K562 (cell line): ENCODE measurements at regions not wholly inside any gene's neighbourhood (a gene's known extent, or its start where the extent isn't known, plus 50 kb on each side); places are given as distances from the start of the nearest gene placed in this dataset.

Source experiments
- CTCF ChIP-seq, 3 experiments: IDR thresholded peaks in 2 of 3; conservative IDR thresholded peaks in 1 of 3; 2 replicates each; pipeline ENCODE4 v1.5.1; 2011 to 2012; ENCODE audit warnings: low read length in 3 of 3, mild to moderate bottlenecking in 3 of 3, control low read depth in 2 of 3, improper control_type of control experiment in 1 of 3, inconsistent platforms in 1 of 3, low read depth in 1 of 3, mixed read lengths in 1 of 3, moderate library complexity in 1 of 3; ENCODE audit not compliant: insufficient read depth in 2 of 3
- GABPA ChIP-seq: fragments of 200-800 bp; sonication (Bioruptor generic); conservative IDR thresholded peaks from 2 replicates; pipeline ENCODE4 v1.6.1; 2016; ENCODE audit warnings: low read depth, missing genetic modification characterization, missing compliant biosample characterization
- HCFC1 ChIP-seq: IDR thresholded peaks from 2 replicates; pipeline ENCODE4 v1.6.1; 2012; ENCODE audit warnings: low read depth, low read length, improper control_type of control experiment
- POLR2A ChIP-seq: fragments of 450-650 bp; conservative IDR thresholded peaks from 2 replicates; pipeline ENCODE4 v1.6.1; 2016
- TOE1 ChIP-seq, 2 experiments: fragments of 450-650 bp in 1 of 2; sonication (generic) in 1 of 2; formaldehyde crosslinking in 1 of 2; IDR thresholded peaks; 2 replicates each; pipeline versions ENCODE4 v1.7.1 to v1.8.0; 2016 to 2022; ENCODE audit warnings: borderline replicate concordance in 2 of 2, mild to moderate bottlenecking in 2 of 2, antibody characterized with exemption in 1 of 2, inconsistent platforms in 1 of 2, low read depth in 1 of 2, missing genetic modification reagents in 1 of 2, moderate library complexity in 1 of 2
- YY1 ChIP-seq, 3 experiments: IDR thresholded peaks; 2 replicates each; pipeline ENCODE4 v1.6.1; 2011; ENCODE audit warnings: low read length in 2 of 3, mild to moderate bottlenecking in 2 of 3, moderate library complexity in 2 of 3, borderline replicate concordance in 1 of 3, control low read depth in 1 of 3, low read depth in 1 of 3; ENCODE audit not compliant: insufficient read depth in 3 of 3, insufficient replicate concordance in 2 of 3, control insufficient read depth in 1 of 3, insufficient read length in 1 of 3; ENCODE audit errors: extremely low read depth in 1 of 3
- ZNF217 ChIP-seq: sonication (generic); formaldehyde crosslinking; IDR thresholded peaks from 2 replicates; pipeline ENCODE4 v1.8.0; 2022; ENCODE audit warnings: mild to moderate bottlenecking, missing genetic modification reagents
- TF ChIP-seq, protein P1 (sequence below): fragments of 450-650 bp; formaldehyde crosslinking; IDR thresholded peaks from 2 replicates; pipeline ENCODE4 v1.4.0; 2022; ENCODE audit warnings: missing genetic modification characterization

DNA sequence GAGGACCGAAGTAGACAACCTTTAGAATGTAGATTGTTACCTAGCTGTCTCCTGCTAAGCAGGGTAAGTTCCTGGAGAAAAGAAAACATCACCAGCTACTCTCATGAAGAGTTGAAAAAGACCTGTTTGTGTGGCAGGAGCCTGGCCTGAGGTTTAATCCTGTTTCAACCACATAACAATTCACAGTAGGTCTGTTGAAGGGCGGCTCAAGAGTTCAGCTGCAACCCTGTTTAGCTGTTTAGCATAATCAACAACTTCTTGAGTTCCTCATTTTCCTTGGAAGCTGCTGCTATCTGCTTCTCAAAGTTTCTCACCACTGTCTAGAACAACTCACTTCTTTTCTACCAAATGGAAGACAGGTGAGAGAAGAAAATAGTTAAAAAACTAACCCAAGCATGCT lies 170.4 kb upstream of the TET2 start:
- no peak for TF ChIP-seq HCFC1
- TF ChIP-seq ZNF217 = no peak
- no peak for TF ChIP-seq GABPA (tag)
- TF ChIP-seq, protein P1, sequence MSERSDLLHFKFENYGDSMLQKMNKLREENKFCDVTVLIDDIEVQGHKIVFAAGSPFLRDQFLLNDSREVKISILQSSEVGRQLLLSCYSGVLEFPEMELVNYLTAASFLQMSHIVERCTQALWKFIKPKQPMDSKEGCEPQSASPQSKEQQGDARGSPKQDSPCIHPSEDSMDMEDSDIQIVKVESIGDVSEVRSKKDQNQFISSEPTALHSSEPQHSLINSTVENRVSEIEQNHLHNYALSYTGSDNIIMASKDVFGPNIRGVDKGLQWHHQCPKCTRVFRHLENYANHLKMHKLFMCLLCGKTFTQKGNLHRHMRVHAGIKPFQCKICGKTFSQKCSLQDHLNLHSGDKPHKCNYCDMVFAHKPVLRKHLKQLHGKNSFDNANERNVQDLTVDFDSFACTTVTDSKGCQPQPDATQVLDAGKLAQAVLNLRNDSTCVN (CRISPR knock-in tag) = no peak
- TF ChIP-seq POLR2A = no peak
- TF ChIP-seq TOE1 (IDR thresholded peaks at IDR 0.05; ENCODE audit: borderline replicate concordance) = no peak
- TF ChIP-seq TOE1 (CRISPR knock-in tag; IDR thresholded peaks at IDR 0.05; ENCODE audit: borderline replicate concordance, low read depth) = no peak
- TF ChIP-seq YY1 (IDR thresholded peaks at IDR 0.05; ENCODE audit: borderline replicate concordance in 1 of 3, control insufficient read depth in 1 of 3, extremely low read depth in 1 of 3, insufficient read depth in 3 of 3, insufficient read length in 1 of 3, insufficient replicate concordance in 2 of 3, low read depth in 1 of 3, low read length in 2 of 3) = no peak
- TF ChIP-seq CTCF (IDR thresholded peaks at IDR 0.05 in 2 of 3, conservative IDR thresholded peaks at IDR 0.05 in 1 of 3; ENCODE audit: insufficient read depth in 2 of 3, low read depth in 1 of 3, low read length in 3 of 3) = no peak
